ENCODE measurements at regions not wholly inside any gene's neighbourhood (a gene's known extent, or its start where the extent isn't known, plus 50 kb on each side); places are given as distances from the start of the nearest gene placed in this dataset.

DNA sequence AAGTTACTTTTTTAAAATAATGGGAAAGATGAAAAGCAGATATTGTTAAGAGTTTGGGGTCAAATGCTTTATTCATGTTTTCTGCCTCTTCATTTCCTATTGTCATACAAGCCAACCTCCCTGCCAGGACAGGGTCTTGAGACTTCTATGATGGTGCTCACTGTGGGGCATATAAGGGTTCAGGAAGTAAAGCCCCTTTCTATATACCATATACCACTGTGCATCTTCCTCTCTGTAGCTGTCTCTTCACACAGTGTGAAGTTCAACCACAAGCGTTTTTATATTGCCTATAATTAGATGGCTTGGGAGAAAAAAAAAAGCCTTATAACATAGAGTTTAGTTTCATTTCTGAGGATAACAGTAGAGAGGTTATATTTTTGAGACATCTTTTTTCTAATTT is 389.8 kb upstream of the SORCS1 start:
- DNase-seq (ENCODE audit: low read depth), result no peak
- H3K4me3 ChIP-seq (ENCODE audit: low read depth, low read length), result no peak overlapping the region
- TF ChIP-seq, protein P1, sequence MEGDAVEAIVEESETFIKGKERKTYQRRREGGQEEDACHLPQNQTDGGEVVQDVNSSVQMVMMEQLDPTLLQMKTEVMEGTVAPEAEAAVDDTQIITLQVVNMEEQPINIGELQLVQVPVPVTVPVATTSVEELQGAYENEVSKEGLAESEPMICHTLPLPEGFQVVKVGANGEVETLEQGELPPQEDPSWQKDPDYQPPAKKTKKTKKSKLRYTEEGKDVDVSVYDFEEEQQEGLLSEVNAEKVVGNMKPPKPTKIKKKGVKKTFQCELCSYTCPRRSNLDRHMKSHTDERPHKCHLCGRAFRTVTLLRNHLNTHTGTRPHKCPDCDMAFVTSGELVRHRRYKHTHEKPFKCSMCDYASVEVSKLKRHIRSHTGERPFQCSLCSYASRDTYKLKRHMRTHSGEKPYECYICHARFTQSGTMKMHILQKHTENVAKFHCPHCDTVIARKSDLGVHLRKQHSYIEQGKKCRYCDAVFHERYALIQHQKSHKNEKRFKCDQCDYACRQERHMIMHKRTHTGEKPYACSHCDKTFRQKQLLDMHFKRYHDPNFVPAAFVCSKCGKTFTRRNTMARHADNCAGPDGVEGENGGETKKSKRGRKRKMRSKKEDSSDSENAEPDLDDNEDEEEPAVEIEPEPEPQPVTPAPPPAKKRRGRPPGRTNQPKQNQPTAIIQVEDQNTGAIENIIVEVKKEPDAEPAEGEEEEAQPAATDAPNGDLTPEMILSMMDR (IDR thresholded peaks at IDR 0.05; ENCODE audit: insufficient read depth, low read depth, low read length), result no peak

DNA sequence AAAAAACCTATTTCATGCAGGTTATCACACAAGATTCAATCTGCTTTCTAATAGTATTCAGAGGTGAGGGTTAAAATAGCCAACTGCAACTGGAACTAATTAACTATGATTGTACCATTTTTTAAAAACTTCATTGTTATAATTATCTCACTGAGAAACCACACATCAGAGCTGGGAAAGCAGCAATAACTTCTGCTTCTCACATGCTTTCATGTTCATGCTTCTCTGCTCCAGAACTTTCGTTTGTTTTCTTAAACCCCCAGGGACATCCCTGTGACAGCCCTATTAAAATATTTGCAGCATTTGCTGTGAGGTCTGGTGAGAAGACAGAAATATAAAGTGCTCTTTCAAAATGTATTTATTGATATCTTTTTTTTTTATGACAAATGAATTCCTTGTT is 389.0 kb upstream of the SORCS1 start:
- TF ChIP-seq, protein P1 (IDR thresholded peaks at IDR 0.05; ENCODE audit: insufficient read depth, low read depth, low read length), result no peak
- H3K4me3 ChIP-seq (ENCODE audit: low read depth, low read length), result no peak overlapping the region
- DNase-seq (ENCODE audit: low read depth), result peak; percentile 47

DNA sequence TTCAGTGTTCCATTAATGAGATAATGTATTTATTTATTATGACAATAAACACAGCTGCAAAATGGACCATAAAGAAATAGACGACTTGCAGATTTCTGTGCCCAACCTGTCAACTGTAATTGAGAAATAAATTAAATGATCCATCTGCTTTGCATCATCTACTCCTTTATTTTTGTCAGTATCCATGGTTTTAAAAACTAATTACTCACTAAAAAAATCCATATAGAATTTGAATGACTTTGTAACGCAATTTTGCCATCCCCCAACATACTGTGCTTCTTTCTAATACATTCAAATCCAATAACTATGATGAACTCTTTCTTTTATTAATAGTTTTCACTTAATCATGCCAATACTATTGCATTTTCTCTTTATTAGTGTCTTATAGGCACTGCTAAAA is 388.5 kb upstream of the SORCS1 start:
- no peak for DNase-seq (ENCODE audit: low read depth)
- TF ChIP-seq, protein P1 (IDR thresholded peaks at IDR 0.05; ENCODE audit: insufficient read depth, low read depth, low read length), result no peak
- no peak overlapping the region for H3K4me3 ChIP-seq (ENCODE audit: low read depth, low read length)

DNA sequence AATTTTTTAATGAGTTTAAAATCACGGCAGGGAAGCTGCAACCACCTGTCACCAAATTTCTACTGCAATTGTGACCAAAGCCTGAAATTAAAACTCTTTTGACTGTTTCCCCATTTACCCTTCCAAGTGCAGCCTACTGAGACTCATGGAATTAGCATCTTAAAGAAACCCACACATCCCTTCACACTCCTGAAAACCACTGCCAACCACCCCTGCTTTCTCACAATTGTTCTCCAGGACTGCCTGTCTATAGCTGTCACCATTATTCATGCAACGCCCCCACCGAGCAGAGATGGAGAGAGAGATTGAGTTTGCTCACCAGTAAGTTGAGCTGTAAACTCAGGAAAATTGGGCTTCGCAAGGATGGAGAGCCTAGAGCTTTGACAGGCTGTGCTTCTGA is 383.8 kb upstream of the SORCS1 start:
- TF ChIP-seq, protein P1 (IDR thresholded peaks at IDR 0.05; ENCODE audit: insufficient read depth, low read depth, low read length), result no peak
- DNase-seq (ENCODE audit: low read depth), result no peak
- H3K4me3 ChIP-seq (ENCODE audit: low read depth, low read length), result no peak overlapping the region

DNA sequence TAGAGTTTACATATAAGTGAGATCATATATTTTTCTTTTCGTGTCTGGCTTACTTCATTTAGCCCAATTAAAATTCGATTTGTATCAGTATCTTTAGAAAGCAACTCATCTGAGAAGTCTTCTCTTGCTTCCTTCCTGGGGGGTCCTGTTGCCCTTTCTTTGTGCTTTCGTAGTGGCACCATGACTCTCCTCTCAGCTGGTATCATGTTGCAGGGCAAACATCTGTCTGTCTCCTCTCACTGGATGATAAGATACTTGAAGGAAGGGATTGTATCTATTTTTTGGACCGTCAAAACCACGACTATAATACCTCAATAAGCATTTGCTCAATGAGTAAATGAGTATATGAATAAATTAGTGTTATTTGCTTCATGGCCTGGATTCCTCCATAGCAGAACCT is 382.5 kb upstream of the SORCS1 start:
- DNase-seq (ENCODE audit: low read depth), result no peak
- TF ChIP-seq, protein P1 (IDR thresholded peaks at IDR 0.05; ENCODE audit: insufficient read depth, low read depth, low read length), result no peak
- no peak overlapping the region for H3K4me3 ChIP-seq (ENCODE audit: low read depth, low read length)

DNA sequence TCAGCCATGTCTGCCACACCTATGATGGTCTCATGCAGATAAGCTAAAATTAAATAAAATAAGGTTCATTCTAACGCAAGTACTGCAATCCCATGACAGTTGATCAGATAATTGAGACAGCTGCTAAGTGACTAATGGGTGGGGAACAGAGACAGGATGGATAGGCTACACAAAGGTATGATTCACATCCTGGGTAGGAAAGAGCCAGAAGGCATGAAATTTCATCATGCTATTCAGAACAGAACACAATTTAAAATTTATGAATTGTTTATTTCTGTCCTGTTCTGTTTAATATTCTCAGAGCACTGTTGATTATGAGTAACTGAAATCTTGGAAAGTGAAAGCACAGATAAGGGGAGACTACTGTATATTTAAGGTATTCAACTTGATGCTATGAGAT is 381.8 kb upstream of the SORCS1 start:
- peak; percentile 69 for DNase-seq (ENCODE audit: low read depth)
- H3K4me3 ChIP-seq (ENCODE audit: low read depth, low read length), result no peak overlapping the region

DNA sequence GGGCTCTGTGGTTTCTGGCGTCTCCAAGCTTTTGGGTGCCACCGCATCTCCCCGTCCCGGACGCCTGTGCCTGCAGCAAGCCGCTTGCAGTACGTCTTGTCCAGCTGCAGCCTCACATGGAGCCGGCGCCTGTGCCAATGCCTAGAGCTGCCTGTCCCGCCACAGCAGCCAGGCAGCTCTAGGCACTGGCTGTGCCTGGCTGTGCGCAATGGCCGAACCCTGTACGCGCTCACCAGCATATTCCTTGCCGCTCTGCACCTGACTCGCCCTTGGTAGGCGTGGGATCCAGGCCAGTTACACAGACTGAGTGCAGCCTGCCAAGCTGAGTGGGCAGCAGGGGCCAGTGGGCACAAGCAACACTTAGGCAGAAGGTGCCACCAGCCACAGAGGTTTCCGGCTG is 381.2 kb upstream of the SORCS1 start:
- TF ChIP-seq, protein P1 (IDR thresholded peaks at IDR 0.05; ENCODE audit: insufficient read depth, low read depth, low read length), result no peak
- H3K4me3 ChIP-seq (ENCODE audit: low read depth, low read length), result no peak overlapping the region
- DNase-seq (ENCODE audit: low read depth), result no peak

More for the DNA sequence above, 381.8 kb upstream of the SORCS1 start:
- TF ChIP-seq, protein P1 (IDR thresholded peaks at IDR 0.05; ENCODE audit: insufficient read depth, low read depth, low read length), result no peak

All from fibroblast of villous mesenchyme (primary cell).